ENCODE measurements at regions not wholly inside any gene's neighbourhood (a gene's known extent, or its start where the extent isn't known, plus 50 kb on each side); places are given as distances from the start of the nearest gene placed in this dataset.

DNA sequence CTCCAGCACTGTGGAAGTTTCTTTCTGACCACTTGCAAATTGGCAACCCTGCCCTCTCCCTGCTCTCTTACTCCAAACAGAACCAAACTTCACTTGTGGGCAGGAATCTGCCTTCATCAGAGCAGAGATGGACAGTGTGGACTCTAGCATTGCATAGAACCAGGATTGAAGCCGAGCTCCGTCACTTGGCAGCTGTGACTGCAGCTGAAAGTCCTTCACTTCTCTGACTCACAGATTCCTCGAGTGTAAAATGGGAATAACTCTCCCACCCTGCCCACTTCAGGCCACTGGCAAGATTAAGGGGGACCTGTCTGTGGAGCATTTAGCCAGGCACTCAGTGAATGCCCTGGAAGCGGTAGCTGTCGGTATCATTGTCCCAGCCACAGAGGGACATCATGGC, 75.7 kb upstream of the ZBTB40 start:
- in situ Hi-C loops (cut with MboI; ENCODE audit: low sequenced_read_pairs) = no loop called here
- DNase-seq (ENCODE audit: low spot score in 2 of 2) = no peak
- Histone ChIP-seq H3K36me3 (replicated peaks) (no peaks in the 10 kb centered on the region), H3K4me3 (no peak overlapping the region), H3K9me3 (no peaks in the 10 kb centered on the region), H3K27me3 (ENCODE audit: low read depth) (no peaks in the 10 kb centered on the region), H3K4me1 (no peaks in the 10 kb centered on the region)

DNA sequence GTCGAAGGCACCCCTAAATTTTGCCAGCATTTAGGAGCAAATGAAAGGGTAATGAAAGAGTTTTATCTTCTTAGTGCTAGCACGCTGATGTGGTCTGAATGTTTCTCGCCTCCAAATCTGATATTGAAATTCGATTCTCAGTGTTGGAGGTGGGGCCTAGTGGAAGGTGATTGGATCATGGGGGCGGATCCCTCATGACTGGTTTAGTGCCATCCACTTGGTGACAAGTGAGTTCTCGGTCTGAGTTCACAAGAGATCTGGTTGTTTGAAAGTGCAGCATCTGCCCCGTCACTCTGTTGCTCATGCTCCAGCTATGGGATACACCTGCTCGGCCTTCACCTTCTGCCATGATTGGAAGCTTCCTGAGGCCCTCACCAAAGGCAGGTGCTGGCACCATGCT, 75.1 kb upstream of the ZBTB40 start:
- H3K36me3 ChIP-seq (replicated peaks) = no peaks in the 10 kb centered on the region
- peaks cover under 1% of the 10 kb centered on the region; the same call in 1 of the 2 replicates for H3K27me3 ChIP-seq (ENCODE audit: low read depth)
- H3K4me3 ChIP-seq = no peak overlapping the region
- H3K9me3 ChIP-seq = no peaks in the 10 kb centered on the region
- H3K4me1 ChIP-seq = no peaks in the 10 kb centered on the region
- in situ Hi-C loops (cut with MboI; ENCODE audit: low sequenced_read_pairs) = no loop called here
- no peak for DNase-seq (ENCODE audit: low spot score in 2 of 2)

DNA sequence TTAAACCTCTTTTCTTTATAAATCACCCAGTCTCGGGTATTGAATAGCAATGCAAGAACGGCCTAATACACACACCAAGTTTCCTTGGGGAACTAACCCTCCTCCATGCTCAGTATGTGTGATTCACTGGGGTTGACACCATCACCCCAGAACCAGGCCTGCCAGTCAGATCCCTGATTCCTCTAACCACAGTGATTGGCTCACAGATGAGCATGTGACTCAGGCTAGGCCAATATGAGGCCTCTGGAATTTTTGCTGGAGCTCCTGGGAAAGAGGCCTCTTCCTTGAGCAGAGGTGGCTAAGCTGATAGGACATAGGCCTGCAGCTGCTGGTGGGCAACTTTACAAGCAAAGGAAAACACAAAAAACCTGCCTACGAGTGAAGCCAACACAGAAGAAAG, 74.7 kb upstream of the ZBTB40 start:
- Histone ChIP-seq H3K27me3 (ENCODE audit: low read depth) (peaks cover 5% of the 10 kb centered on the region), H3K36me3 (replicated peaks) (no peaks in the 10 kb centered on the region), H3K4me3 (no peak overlapping the region), H3K4me1 (no peaks in the 10 kb centered on the region), H3K9me3 (no peaks in the 10 kb centered on the region)
- in situ Hi-C loops (cut with MboI; ENCODE audit: low sequenced_read_pairs) = no loop called here
- DNase-seq (ENCODE audit: low spot score in 2 of 2) = no peak

DNA sequence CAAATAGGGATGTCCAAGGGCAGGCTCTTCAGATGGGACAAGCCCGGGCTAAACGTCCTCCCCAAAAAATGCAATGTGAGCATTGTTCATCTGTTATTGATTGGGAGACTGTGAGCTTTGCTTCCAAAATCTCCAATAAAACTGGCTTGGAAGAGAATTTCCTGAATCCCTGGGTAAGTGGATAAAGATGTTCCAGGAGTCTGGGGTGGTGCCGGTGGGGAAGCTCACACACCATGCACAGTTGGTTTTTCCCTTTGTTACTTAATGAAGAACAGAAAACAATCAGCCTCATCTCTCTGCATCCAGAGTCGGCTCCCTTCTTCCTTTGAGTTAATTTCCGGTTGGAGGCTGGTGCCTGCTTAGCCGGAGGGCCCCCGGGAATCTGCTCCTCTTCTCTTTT, 72.1 kb upstream of the ZBTB40 start:
- H3K27me3 ChIP-seq (ENCODE audit: low read depth) = peaks cover 13% of the 10 kb centered on the region
- in situ Hi-C loops (cut with MboI; ENCODE audit: low sequenced_read_pairs) = no loop called here
- H3K9me3 ChIP-seq = no peaks in the 10 kb centered on the region
- DNase-seq (ENCODE audit: low spot score in 2 of 2) = no peak
- H3K36me3 ChIP-seq (replicated peaks) = no peaks in the 10 kb centered on the region
- no peak overlapping the region for H3K4me3 ChIP-seq
- no peaks in the 10 kb centered on the region for H3K4me1 ChIP-seq

DNA sequence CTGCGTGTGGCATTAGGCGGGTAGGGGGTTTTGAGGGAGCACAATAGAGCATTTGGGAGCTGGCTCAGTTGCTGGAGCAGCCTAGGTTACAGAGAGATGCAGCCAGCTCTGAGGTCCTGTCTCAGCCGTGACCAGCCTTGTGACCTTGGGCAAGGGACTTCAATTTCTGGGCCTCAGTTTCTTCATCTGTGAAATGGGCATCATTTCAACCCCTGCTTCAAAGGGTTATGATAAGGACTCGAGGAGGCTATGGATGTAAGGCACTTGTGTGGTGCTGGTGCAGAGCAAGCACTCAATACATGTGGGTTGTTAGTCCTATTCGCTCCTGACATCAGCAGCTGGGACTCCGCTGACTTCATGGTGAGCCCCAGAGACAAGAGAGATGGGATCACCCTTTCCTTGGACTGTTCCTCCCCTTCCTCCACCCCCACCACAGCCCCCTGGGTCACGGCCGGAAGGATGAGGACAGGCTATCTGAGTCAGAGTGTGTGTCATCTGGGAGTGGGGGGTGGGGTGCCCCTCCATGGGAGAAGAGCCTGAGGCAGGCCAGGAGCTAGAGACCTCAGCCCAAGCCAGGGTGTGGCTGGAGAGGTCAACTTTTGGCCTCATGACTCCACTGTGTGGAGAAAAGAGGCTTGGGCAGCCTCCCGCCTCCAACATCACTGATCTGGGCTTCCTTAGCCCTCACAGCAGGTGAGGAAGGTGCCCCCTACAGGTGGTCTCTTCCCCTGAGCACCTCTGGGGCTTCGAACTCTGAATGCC, 71.4 kb upstream of the ZBTB40 start:
- peaks cover 13% of the 10 kb centered on the region for H3K27me3 ChIP-seq (ENCODE audit: low read depth)
- in situ Hi-C loops (cut with MboI; ENCODE audit: low sequenced_read_pairs) = no loop called here
- H3K9me3 ChIP-seq = no peaks in the 10 kb centered on the region
- H3K4me1 ChIP-seq = no peaks in the 10 kb centered on the region
- H3K36me3 ChIP-seq (replicated peaks) = no peaks in the 10 kb centered on the region
- H3K4me3 ChIP-seq = no peak overlapping the region
- no peak for DNase-seq (ENCODE audit: low spot score in 2 of 2)

DNA sequence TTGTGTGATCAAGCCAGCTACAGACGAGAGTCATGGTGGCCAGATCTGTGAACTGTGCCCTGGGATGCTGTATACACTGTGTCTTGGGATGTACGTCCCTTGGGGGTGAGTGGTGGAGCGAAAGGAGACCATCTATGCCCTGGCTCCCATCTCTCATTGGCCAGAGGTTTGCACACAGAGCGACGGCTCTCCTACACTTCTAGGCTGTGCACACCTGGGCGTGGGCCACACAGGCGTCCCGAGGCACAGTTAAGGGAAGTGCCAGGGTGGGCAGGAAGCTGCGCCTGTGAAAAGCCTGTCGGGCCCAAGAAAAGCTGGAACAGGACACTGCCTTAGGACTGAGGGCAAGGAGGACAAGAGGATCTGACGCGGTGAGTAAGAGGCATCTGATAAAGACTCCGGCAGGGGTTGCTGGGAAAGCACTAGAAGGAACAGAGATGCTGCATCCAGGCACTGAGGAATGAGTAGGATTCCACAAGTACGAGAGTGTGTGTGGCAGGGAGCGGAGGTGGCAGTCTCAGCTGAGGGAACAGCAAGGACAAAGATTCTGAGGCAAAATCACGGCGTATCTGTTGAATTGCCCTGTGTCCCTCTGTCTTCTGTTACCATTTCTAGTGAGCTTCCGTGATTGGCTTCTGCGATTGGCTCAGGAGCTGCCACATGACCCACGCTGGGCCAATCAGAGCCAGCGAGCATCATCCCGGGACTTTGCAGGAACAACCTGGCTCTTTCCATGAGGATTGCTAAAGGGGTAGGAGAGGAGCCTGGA, 67.9 kb upstream of the ZBTB40 start:
- no peak for DNase-seq (ENCODE audit: low spot score in 2 of 2)
- no peaks in the 10 kb centered on the region for H3K9me3 ChIP-seq
- H3K4me1 ChIP-seq = no peaks in the 10 kb centered on the region
- no peaks in the 10 kb centered on the region for H3K36me3 ChIP-seq (replicated peaks)
- in situ Hi-C loops (cut with MboI; ENCODE audit: low sequenced_read_pairs) = no loop called here
- H3K27me3 ChIP-seq (ENCODE audit: low read depth) = peaks cover 17% of the 10 kb centered on the region
- no peak overlapping the region for H3K4me3 ChIP-seq

DNA sequence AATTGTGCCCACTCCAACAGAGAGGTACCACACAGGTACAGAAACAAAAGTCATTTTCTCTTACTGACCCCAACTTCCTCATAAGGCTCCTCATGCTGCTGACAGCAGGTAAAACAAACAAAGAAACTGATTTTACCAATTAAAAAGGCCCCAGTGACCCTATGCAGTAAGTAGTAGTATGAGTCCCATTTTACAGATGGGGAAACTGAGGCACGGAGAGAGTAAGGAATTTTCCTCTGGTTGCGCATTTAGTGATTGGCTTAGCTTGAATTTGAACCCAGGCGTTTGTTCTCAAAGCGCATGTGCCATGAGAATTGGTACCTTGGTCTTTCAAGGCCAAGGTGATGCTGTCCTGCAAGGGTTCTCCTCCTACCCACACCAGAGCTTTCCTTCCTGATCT, 66.1 kb upstream of the ZBTB40 start:
- Histone ChIP-seq H3K27me3 (ENCODE audit: low read depth) (peaks cover 17% of the 10 kb centered on the region), H3K36me3 (replicated peaks) (no peaks in the 10 kb centered on the region), H3K4me3 (no peak overlapping the region), H3K9me3 (no peaks in the 10 kb centered on the region), H3K4me1 (no peaks in the 10 kb centered on the region)
- no peak for DNase-seq (ENCODE audit: low spot score in 2 of 2)
- in situ Hi-C loops (cut with MboI; ENCODE audit: low sequenced_read_pairs) = no loop called here

DNA sequence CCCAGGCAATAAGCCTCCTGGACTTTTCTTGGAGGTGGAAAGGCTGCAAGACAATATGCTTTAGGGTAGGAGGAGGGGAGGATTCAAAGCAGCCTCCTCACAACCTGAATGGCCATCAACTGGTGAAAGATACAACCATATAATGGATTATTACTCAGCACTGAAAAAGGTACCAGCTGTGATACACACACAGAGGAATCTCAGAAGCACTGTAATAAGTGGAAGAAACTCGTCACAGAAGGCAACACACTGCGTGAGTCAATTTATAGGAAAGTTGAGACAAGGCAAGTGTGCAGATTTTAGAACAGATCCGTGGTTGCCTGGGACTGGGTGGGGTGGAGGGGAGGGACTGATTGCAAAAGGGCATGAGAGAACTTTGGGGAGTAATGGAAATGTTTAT, 64.9 kb upstream of the ZBTB40 start:
- DNase-seq (ENCODE audit: low spot score in 2 of 2) = no peak
- Histone ChIP-seq H3K4me3 (no peak overlapping the region), H3K27me3 (ENCODE audit: low read depth) (peaks cover 14% of the 10 kb centered on the region), H3K9me3 (no peaks in the 10 kb centered on the region), H3K36me3 (replicated peaks) (no peaks in the 10 kb centered on the region), H3K4me1 (no peaks in the 10 kb centered on the region)
- in situ Hi-C loops (cut with MboI; ENCODE audit: low sequenced_read_pairs) = no loop called here

DNA sequence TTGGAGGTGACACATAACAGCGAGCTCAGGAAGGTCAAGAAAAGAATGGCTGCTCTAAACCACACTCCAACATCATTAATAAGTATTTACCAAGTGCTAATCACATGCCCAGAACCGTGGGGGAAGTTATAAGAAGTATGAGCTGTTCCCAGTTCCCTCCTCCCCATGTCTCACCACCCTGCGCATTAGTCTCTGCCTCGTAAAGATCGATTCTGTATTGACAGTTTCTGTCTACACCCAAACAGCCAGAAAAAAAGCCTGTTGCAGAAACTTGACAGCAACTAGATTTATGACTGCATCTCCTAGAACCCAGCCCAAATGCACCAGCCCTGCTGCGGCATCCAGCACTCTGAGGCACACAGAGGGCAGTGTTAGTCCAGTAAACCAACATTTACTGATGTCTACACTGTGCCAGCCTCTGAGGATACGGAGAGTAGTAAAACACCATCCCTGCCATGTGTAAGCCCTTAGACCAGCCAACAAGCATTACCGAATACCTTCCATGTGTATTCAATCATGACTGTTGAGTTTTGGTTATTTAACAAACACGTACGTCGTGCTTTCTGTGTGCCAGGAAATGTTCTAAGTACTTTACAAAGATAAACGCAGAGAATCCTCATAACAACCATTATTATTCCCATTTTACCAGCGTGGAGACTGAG, 63.6 kb upstream of the ZBTB40 start:
- no peaks in the 10 kb centered on the region for H3K36me3 ChIP-seq (replicated peaks)
- no peak for DNase-seq (ENCODE audit: low spot score in 2 of 2)
- no peaks in the 10 kb centered on the region for H3K4me1 ChIP-seq
- H3K27me3 ChIP-seq (ENCODE audit: low read depth) = 0 out of 2 replicates have a peak, but pooled peaks cover 4% of the 10 kb centered on the region
- no peaks in the 10 kb centered on the region for H3K9me3 ChIP-seq
- H3K4me3 ChIP-seq = no peak overlapping the region
- in situ Hi-C loops (cut with MboI; ENCODE audit: low sequenced_read_pairs) = no loop called here

DNA sequence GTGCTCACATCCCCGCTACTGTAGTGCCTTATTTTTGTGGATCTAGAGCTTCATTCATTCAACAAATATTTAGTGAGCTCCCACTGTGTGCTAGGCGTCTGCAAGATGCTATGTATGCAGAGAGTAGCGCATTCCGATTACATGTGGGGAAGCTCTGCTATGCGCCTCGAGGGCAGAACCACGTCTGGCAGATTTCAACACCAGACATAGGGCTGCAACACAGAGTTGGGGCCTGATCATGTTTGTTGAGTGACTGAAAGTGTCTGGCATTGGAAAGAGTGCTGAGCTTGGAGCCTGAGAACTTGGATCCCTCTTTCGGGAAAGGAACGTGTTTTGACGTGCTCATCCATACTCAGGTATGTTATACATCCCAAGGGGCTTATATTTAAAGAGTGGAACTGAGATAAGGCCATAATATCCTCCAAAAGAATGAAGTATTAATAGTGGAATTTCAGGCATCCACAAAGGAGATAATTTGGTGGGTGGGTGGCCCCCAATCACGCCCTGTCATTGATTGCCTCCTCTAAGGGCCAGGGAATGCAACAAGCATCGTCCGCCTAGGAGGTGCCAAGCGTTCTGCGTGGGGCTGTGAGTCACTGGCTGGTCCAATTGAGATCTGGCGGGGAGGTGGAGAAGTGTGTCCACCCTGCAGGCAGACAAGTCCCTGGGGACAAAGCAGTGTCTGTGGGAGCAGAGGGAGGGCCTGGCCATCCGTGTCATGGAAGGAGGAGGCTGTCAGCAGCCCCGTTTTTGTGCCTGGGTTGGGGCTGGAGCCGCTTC, 62.8 kb upstream of the ZBTB40 start:
- Histone ChIP-seq H3K36me3 (replicated peaks) (no peaks in the 10 kb centered on the region), H3K4me3 (no peak overlapping the region), H3K4me1 (no peaks in the 10 kb centered on the region), H3K9me3 (no peaks in the 10 kb centered on the region), H3K27me3 (ENCODE audit: low read depth) (0 out of 2 replicates have a peak, but pooled peaks cover 4% of the 10 kb centered on the region)
- in situ Hi-C loops (cut with MboI; ENCODE audit: low sequenced_read_pairs) = no loop called here
- DNase-seq (ENCODE audit: low spot score in 2 of 2) = no peak

DNA sequence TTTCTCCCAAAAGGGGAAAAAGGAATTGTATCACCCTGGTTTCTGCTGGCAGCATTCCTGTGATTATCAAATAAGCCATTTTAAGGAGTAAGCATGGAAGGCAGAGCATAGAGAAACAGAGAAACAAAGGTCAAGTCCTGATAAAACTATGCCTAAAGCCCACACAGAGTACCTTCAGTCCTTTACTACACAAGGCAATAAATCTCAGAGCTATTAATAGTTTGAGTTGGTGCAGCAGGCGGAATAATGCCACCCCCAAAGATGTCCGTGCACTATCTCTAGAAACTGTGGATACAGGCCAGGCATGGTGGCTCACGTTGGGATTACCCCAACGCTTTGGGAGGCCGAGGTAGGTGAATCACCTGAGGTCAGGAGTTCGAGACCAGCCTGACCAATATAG, 58.1 kb upstream of the ZBTB40 start:
- in situ Hi-C loops (cut with MboI; ENCODE audit: low sequenced_read_pairs) = no loop called here
- Histone ChIP-seq H3K4me3 (no peak overlapping the region), H3K9me3 (no peaks in the 10 kb centered on the region), H3K36me3 (replicated peaks) (no peaks in the 10 kb centered on the region), H3K4me1 (no peaks in the 10 kb centered on the region), H3K27me3 (ENCODE audit: low read depth) (no peaks in the 10 kb centered on the region)
- no peak for DNase-seq (ENCODE audit: low spot score in 2 of 2)

DNA sequence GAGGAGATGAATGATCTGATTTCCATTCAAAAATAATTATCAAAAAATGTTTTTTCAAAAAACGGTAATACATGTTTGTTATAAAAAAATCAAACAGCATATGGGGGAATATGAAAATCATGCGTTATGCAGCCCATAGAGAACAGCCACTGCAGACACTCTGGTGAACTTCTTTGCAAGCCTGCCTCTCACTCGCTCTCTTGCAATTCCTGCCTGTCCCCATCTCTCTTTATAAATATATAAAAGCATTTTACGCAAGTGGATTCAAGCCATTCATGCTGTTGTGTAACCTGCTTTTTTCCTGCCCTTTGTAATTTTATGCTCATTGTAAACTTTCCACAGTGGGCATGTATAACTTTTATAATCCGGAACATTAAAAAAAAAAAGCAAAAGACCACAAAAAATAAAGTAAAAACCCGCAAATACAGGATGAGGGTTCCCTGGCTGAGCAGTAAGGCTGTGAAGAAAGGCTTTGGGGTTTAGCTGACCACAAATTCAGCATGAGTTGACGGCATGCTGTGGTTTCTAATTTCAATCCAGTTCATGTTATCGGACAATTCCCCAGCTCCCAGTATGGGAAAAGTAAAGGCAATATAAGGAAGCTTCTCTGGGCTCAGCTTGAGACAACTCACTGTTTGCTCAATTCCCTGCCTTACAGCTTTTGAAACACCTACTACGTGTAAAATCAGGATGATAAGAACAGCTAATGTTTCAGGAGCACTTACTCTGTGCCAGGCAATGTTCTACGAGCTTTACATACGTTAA, 52.8 kb upstream of the ZBTB40 start:
- Histone ChIP-seq H3K9me3 (no peaks in the 10 kb centered on the region), H3K27me3 (ENCODE audit: low read depth) (peaks cover 11% of the 10 kb centered on the region), H3K4me1 (no peaks in the 10 kb centered on the region), H3K36me3 (replicated peaks) (no peaks in the 10 kb centered on the region), H3K4me3 (no peak overlapping the region)
- no peak for DNase-seq (ENCODE audit: low spot score in 2 of 2)
- in situ Hi-C loops (cut with MboI; ENCODE audit: low sequenced_read_pairs) = no loop called here
